ENCODE measurements at regions not wholly inside any gene's neighbourhood (a gene's known extent, or its start where the extent isn't known, plus 50 kb on each side); places are given as distances from the start of the nearest gene placed in this dataset.

- TF ChIP-seq CTCF (IDR thresholded peaks at IDR 0.05) (no peak), POLR2A (IDR thresholded peaks at IDR 0.05) (no peak)
These were observed 472.3 kb downstream of the MMUT start for GRCh38 chr6:48990739-48991138.
